Right lobe of liver (tissue), 6 donors: ENCODE measurements at regions not wholly inside any gene's neighbourhood (a gene's known extent, or its start where the extent isn't known, plus 50 kb on each side); places are given as distances from the start of the nearest gene placed in this dataset.
A peak's percentile ranks its signal among the peaks of the same experiment; 100 is the strongest.

Experiments
- ATAC-seq, 4 donors: fragments of 200-7000 bp; cut with Tn5 transposase; one replicate each; pipeline ENCODE4 v1.9.1; 2020; ENCODE audit warnings: mild to moderate bottlenecking in 4 of 4, moderate library complexity in 4 of 4
- DNase-seq, 3 donors: peaks; one replicate each; pipeline ENCODE4 v3.0.0-alpha.2; 2020
- H3K27ac ChIP-seq, 3 donors: fragments of 200-600 bp; one replicate each; pipeline ENCODE4 v1.8.0; 2022
- H3K27me3 ChIP-seq, 2 donors: fragments of 200-600 bp; one replicate each; pipeline ENCODE4 v1.8.0; 2022
- H3K36me3 ChIP-seq, 4 donors: fragments of 200-600 bp; sonication (generic) in 1 of 4; one replicate each; pipeline versions ENCODE4 v1.5.1 to v1.8.0; 2017 to 2022; ENCODE audit warnings: control low read depth in 1 of 4
- H3K4me1 ChIP-seq, 4 donors: fragments of 200-600 bp; sonication (generic) in 1 of 4; one replicate each; pipeline versions ENCODE4 v1.5.1 to v1.8.0; 2017 to 2022; ENCODE audit warnings: control low read depth in 1 of 4
- H3K4me3 ChIP-seq, 3 donors: fragments of 200-600 bp; one replicate each; pipeline ENCODE4 v1.8.0; 2022
- H3K9me3 ChIP-seq, 4 donors: fragments of 200-600 bp; sonication (generic) in 1 of 4; one replicate each; pipeline versions ENCODE4 v1.5.1 to v1.8.0; 2017 to 2022; ENCODE audit warnings: control low read depth in 1 of 4
- POLR2A ChIP-seq: fragments of 450-650 bp; IDR thresholded peaks from one replicate; pipeline ENCODE4 v1.6.1; 2017; ENCODE audit warnings: antibody characterized with exemption, mild to moderate bottlenecking
- WGBS: methylation state at CpG from one replicate; pipeline ENCODE4 v1.1.6; 2018; ENCODE audit warnings: low coverage, low lambda C conversion rate; ENCODE audit not compliant: insufficient coverage; ENCODE audit errors: missing lambda C conversion rate; 5-methylcytosine and 5-hydroxymethylcytosine counted together
- intact Hi-C, 2 donors: fragments of 100-400 bp; cut with DNase I; formaldehyde crosslinking; loops; one replicate each; pipeline versions ENCODE4 v1.11.2 to v1.14.1; 2022
- TF ChIP-seq, protein P1 (sequence below), 4 donors: fragments of 200-600 bp in 3 of 4; fragments of 450-650 bp in 1 of 4; IDR thresholded peaks; one replicate each; pipeline versions ENCODE4 v1.5.1 to v1.8.0; 2016 to 2022; ENCODE audit warnings: antibody characterized with exemption in 4 of 4, mild to moderate bottlenecking in 2 of 4
- donor health status: DM: no; HTN: yes; CAD: no.
- donor health status: DM: no; HTN: no; CAD: no.
- donor health status: DM: no; HTN: no; CAD: no.
- donor health status: DM: no; HTN: yes; CAD: no.
- donor health status: DM: no; HTN: yes; CAD: no.

DNA sequence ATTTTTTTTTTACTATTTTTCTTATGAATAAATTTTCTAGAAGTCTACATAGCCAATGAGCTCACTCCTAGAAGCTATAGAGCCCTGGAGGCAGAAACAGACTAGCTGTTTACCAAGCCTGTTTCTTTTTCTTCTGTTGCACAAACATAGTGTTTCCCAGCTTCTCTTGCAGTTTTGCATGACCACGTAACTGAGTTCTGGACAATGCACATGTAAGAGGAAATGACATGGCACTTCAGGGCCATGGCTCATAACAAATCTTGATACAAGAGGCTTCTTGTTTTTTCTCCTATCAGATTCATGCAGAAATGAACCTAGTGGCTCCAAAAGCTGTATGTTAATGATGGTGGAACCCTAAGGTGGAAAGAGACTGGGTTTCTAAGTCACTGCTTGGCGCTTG lies 127.4 kb downstream of the ZNF330 start:
- no peaks in the 10 kb centered on the region for H3K27me3 ChIP-seq
- TF ChIP-seq, protein P1, sequence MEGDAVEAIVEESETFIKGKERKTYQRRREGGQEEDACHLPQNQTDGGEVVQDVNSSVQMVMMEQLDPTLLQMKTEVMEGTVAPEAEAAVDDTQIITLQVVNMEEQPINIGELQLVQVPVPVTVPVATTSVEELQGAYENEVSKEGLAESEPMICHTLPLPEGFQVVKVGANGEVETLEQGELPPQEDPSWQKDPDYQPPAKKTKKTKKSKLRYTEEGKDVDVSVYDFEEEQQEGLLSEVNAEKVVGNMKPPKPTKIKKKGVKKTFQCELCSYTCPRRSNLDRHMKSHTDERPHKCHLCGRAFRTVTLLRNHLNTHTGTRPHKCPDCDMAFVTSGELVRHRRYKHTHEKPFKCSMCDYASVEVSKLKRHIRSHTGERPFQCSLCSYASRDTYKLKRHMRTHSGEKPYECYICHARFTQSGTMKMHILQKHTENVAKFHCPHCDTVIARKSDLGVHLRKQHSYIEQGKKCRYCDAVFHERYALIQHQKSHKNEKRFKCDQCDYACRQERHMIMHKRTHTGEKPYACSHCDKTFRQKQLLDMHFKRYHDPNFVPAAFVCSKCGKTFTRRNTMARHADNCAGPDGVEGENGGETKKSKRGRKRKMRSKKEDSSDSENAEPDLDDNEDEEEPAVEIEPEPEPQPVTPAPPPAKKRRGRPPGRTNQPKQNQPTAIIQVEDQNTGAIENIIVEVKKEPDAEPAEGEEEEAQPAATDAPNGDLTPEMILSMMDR (IDR thresholded peaks at IDR 0.05) = no peak
- TF ChIP-seq POLR2A = no peak
- no peak overlapping the region for H3K4me3 ChIP-seq
- ATAC-seq (peak; percentile 25 to 34 (median 30)), DNase-seq (no peak)
- H3K27ac ChIP-seq = peak overlapping the region in 1 of 3 donors; percentile 17
- WGBS = 19% methylated on average over 1 of the region's 2 CpGs
- no peaks in the 10 kb centered on the region for H3K36me3 ChIP-seq
- intact Hi-C loops = no loop called here
- no peaks in the 10 kb centered on the region for H3K9me3 ChIP-seq
- peaks cover 0 to 15% (median 6%) of the 10 kb centered on the region in 4 donors for H3K4me1 ChIP-seq

DNA sequence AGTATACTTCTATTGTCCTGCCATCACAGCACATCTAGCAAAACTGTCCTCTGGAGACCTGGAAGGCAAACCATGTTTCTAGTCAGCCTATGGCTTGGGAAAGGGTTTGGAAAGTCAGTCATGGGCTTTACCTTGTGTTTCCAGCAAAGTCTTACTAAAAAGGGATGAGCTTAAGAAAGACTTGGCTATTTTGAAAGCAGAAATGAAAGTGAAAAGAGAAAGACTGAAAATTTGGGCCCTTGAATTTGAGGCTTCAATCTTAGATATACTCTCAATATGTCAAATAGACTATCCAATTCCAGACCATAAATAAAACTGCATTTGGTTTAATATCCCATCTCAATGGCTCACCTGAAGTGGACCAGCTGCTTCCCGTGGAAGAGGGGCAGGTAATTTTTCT lies 127.9 kb downstream of the ZNF330 start:
- WGBS = 71% methylated on average over 1 of the region's 1 CpG
- Histone ChIP-seq H3K27ac (peak overlapping the region in 1 of 3 donors; percentile 17), H3K36me3 (no peaks in the 10 kb centered on the region), H3K4me1 (peaks cover 0 to 15% (median 6%) of the 10 kb centered on the region in 4 donors), H3K4me3 (no peak overlapping the region), H3K9me3 (no peaks in the 10 kb centered on the region), H3K27me3 (no peaks in the 10 kb centered on the region)
- ATAC-seq (no peak), DNase-seq (no peak)
- intact Hi-C loops = no loop called here
- TF ChIP-seq POLR2A = no peak
- TF ChIP-seq, protein P1 (IDR thresholded peaks at IDR 0.05) = no peak

DNA sequence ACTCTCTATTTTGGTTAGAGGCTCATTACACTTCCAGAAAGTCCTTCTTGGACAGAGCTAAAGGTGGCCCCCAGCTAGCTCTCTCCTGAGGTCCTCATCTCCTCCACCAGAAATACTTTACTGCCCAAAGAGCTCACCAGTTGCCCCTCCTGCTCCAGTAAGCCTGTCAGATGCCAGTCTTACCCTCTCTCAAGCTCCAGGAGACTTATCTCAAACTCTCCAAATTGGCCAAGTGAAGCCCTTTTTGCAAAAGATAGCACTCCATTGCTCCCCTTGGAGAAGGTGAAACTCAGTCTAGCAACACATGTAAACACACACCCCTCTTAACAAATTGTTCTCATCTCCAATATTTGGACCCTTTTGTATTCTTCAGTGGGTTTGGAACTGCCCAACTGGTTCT lies 128.5 kb downstream of the ZNF330 start:
- no peaks in the 10 kb centered on the region for H3K36me3 ChIP-seq
- no peak for TF ChIP-seq POLR2A
- TF ChIP-seq, protein P1 (IDR thresholded peaks at IDR 0.05) = no peak
- intact Hi-C loops = no loop called here

DNA sequence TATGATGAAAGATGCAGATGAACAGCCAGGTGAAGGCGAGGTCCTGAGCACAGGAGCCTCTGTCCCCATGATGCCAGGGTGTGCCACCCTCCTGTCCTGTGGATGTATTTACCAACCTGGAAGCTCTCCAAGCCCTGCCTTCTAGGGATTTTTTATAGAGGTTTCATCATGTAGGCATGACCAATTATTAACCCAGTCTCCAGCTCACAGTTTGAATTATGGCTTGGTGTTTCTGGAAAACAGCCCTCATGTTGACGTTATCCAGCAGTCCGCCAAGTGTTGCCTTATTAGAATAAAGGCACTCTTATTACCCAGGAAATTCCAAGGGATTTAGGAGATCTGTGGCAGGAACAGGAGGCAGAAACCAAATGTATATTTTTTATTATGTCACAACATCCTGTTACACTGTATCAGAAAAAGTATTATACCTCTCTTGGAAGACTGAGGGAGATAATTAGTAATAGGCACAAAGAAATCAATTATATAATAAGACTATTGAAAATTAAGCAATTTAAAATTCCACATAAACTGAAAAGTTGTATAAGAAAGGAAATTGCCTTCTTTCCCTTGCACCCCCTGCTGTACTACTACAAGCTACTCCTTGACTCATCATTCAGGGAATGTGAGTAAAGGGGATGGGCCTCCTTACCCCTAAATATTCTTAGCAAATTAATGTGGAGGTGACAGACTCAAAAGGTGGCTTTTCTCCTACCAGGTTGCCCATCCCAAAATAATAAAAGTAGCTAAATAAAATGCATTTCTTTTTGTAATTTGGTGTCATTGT lies 129.6 kb downstream of the ZNF330 start:
- H3K4me1 ChIP-seq = peaks cover 0 to 15% (median 6%) of the 10 kb centered on the region in 4 donors
- intact Hi-C loops = no loop called here
- peak overlapping the region in 2 of 3 donors; percentile 35 to 48 for H3K27ac ChIP-seq
- no peaks in the 10 kb centered on the region for H3K27me3 ChIP-seq
- no peaks in the 10 kb centered on the region for H3K36me3 ChIP-seq
- ATAC-seq (peak; percentile 89 to 97 (median 92)), DNase-seq (peak; percentile 65 to 88 (median 73))
- 33% methylated on average over 3 of the region's 3 CpGs for WGBS
- no peak overlapping the region for H3K4me3 ChIP-seq
- H3K9me3 ChIP-seq = no peaks in the 10 kb centered on the region
- no peak for TF ChIP-seq POLR2A
- TF ChIP-seq, protein P1 (IDR thresholded peaks at IDR 0.05) = no peak

More for the DNA sequence above, 128.5 kb downstream of the ZNF330 start:
- ATAC-seq = no peak
- H3K9me3 ChIP-seq = no peaks in the 10 kb centered on the region
- DNase-seq = no peak
- no peaks in the 10 kb centered on the region for H3K27me3 ChIP-seq
- no peak overlapping the region for H3K27ac ChIP-seq
- H3K4me3 ChIP-seq = no peak overlapping the region
- H3K4me1 ChIP-seq = peaks cover 0 to 15% (median 6%) of the 10 kb centered on the region in 4 donors
